Stomach (tissue), 4 donors: ENCODE measurements at regions not wholly inside any gene's neighbourhood (a gene's known extent, or its start where the extent isn't known, plus 50 kb on each side); places are given as distances from the start of the nearest gene placed in this dataset.

ENCODE experiments used
- CTCF ChIP-seq, 7 experiments: fragments of 450-650 bp in 4 of 7; fragments of 200-600 bp in 3 of 7; sonication (generic) in 3 of 7; IDR thresholded peaks; one replicate each; pipeline ENCODE4 v1.5.1; 2016 to 2019; ENCODE audit warnings: antibody characterized with exemption in 7 of 7, control low read depth in 2 of 7, mild to moderate bottlenecking in 1 of 7
- EP300 ChIP-seq: sonication (generic); formaldehyde crosslinking; IDR thresholded peaks from one replicate; pipeline ENCODE4 v1.6.1; 2017; ENCODE audit warnings: antibody characterized with exemption

GRCh38 chr7:63071396-63071795, 927.3 kb upstream of the ZNF722 start:
- no peak for TF ChIP-seq EP300
- TF ChIP-seq CTCF (IDR thresholded peaks at IDR 0.05) = no peak
